H1 (cell line): ENCODE measurements at regions not wholly inside any gene's neighbourhood (a gene's known extent, or its start where the extent isn't known, plus 50 kb on each side); places are given as distances from the start of the nearest gene placed in this dataset.

Experiments used
- CTCF ChIA-PET: fragments of 300-600 bp; sonication (Branson Sonifier 250); formaldehyde crosslinking; loops from one replicate; lab custom pipeline; 2021; ENCODE audit not compliant: partially characterized antibody; lab: Charles Lee
- POLR2A ChIA-PET: fragments of 300-600 bp; sonication (Branson Sonifier 250); formaldehyde crosslinking; loops from one replicate; lab custom pipeline; 2021; ENCODE audit warnings: inconsistent platforms; ENCODE audit not compliant: partially characterized antibody; lab: Charles Lee
- DNase-seq, 2 experiments: peaks; one replicate each; pipeline versions ENCODE4 v3.0.0 to v3.0.0-alpha.2; 2010 to 2022; ENCODE audit warnings: low spot score in 2 of 2, low read depth in 1 of 2, mixed read lengths in 1 of 2
- FAIRE-seq: peaks from 2 replicates; lab custom pipeline; 2011; peaks lifted over from hg19 to GRCh38; lab: Jason Lieb, UNC
- H2AFZ ChIP-seq: 2 replicates; pipeline ENCODE4 v1.8.1; 2012; ENCODE audit warnings: low read length, inconsistent platforms
- H2AK5ac ChIP-seq: 2 replicates; pipeline ENCODE4 v1.6.1; 2013; ENCODE audit warnings: low read depth, low read length
- H2BK120ac ChIP-seq: replicated peaks from 2 replicates; pipeline ENCODE3; 2013; ENCODE audit warnings: low read depth, low read length, inconsistent platforms
- H2BK12ac ChIP-seq: 2 replicates; pipeline ENCODE4 v1.6.1; 2013; ENCODE audit warnings: low read depth, low read length
- H2BK15ac ChIP-seq: 2 replicates; pipeline ENCODE4 v1.6.1; 2013; ENCODE audit warnings: low read length
- H2BK20ac ChIP-seq: 2 replicates; pipeline ENCODE4 v1.6.1; 2013; ENCODE audit warnings: low read length
- H2BK5ac ChIP-seq: 2 replicates; pipeline ENCODE4 v1.6.1; 2013; ENCODE audit warnings: low read depth, low read length
- H3K14ac ChIP-seq: 2 replicates; pipeline ENCODE4 v1.6.1; 2013; ENCODE audit warnings: inconsistent platforms; ENCODE audit not compliant: insufficient read length
- H3K18ac ChIP-seq: 2 replicates; pipeline ENCODE4 v1.6.1; 2013; ENCODE audit warnings: low read length; ENCODE audit errors: extremely low read depth
- H3K23ac ChIP-seq: 2 replicates; pipeline ENCODE4 v1.6.1; 2013; ENCODE audit warnings: inconsistent platforms; ENCODE audit not compliant: insufficient read length
- H3K23me2 ChIP-seq: 2 replicates; pipeline ENCODE4 v1.6.1; 2013; ENCODE audit warnings: low read depth, low read length
- H3K27ac ChIP-seq: 2 replicates; pipeline ENCODE4 v1.6.1; 2011; ENCODE audit warnings: low read depth, low read length, inconsistent platforms
- H3K27me3 ChIP-seq, 4 experiments: replicated peaks in 1 of 4; 1 replicate in 1 of 4; 2 replicates in 3 of 4; pipeline versions ENCODE4 v1.6.1 to v1.8.1; 2011 to 2013; ENCODE audit warnings: low read length in 3 of 4, mild to moderate bottlenecking in 3 of 4, inconsistent platforms in 2 of 4, mixed read lengths in 2 of 4, moderate library complexity in 1 of 4; ENCODE audit not compliant: control insufficient read depth in 3 of 4, insufficient read depth in 3 of 4; ENCODE audit errors: extremely low read depth in 1 of 4
- H3K36me3 ChIP-seq, 4 experiments: 2 replicates each; pipeline versions ENCODE4 v1.6.1 to v1.8.1; 2011 to 2013; ENCODE audit warnings: mild to moderate bottlenecking in 4 of 4, low read length in 3 of 4, moderate library complexity in 2 of 4, control low read depth in 1 of 4, inconsistent platforms in 1 of 4; ENCODE audit not compliant: insufficient read depth in 4 of 4, control insufficient read depth in 2 of 4
- H3K4ac ChIP-seq: replicated peaks from 2 replicates; pipeline ENCODE3; 2013; ENCODE audit warnings: low read length, low read depth, mixed read lengths, inconsistent platforms; ENCODE audit not compliant: insufficient read length
- H3K4me1 ChIP-seq, 4 experiments: replicated peaks in 1 of 4; 1 replicate in 1 of 4; 2 replicates in 3 of 4; pipeline versions ENCODE4 v1.6.1 to v1.8.1; 2011 to 2013; ENCODE audit warnings: low read length in 3 of 4, inconsistent platforms in 2 of 4, mixed read lengths in 1 of 4; ENCODE audit not compliant: insufficient read depth in 4 of 4, control insufficient read depth in 3 of 4
- H3K4me2 ChIP-seq, 2 experiments: 2 replicates each; pipeline versions ENCODE4 v1.6.1 to v1.8.1; 2011 to 2013; ENCODE audit warnings: low read depth in 2 of 2, low read length in 2 of 2, control low read depth in 1 of 2, inconsistent platforms in 1 of 2, mild to moderate bottlenecking in 1 of 2; ENCODE audit not compliant: insufficient read depth in 1 of 2
- H3K4me3 ChIP-seq, 4 experiments: fragments of 200-600, 300-600 bp in 1 of 4; sonication (generic), shearing (Covaris generic), sonication (Bioruptor Twin) in 1 of 4; 2 replicates each; pipeline versions ENCODE4 v1.5.1 to v1.8.1; 2011 to 2016; ENCODE audit warnings: low read length in 4 of 4, low read depth in 3 of 4, control low read depth in 2 of 4, inconsistent platforms in 2 of 4, mild to moderate bottlenecking in 2 of 4, mixed read lengths in 1 of 4, moderate library complexity in 1 of 4; ENCODE audit not compliant: insufficient read depth in 2 of 4; ENCODE audit errors: extremely low read depth in 1 of 4
- H3K56ac ChIP-seq: replicated peaks from 2 replicates; pipeline ENCODE3; 2013; ENCODE audit warnings: low read depth, mild to moderate bottlenecking, mixed read lengths, low read length, inconsistent platforms; ENCODE audit not compliant: insufficient read length
- H3K79me1 ChIP-seq: 2 replicates; pipeline ENCODE4 v1.6.1; 2013; ENCODE audit warnings: low read depth, low read length, control low read depth
- H3K79me2 ChIP-seq, 2 experiments: 2 replicates each; pipeline versions ENCODE4 v1.6.1 to v1.8.1; 2012 to 2013; ENCODE audit warnings: low read length in 2 of 2, mild to moderate bottlenecking in 2 of 2, inconsistent platforms in 1 of 2; ENCODE audit not compliant: insufficient read depth in 2 of 2, control insufficient read depth in 1 of 2
- H3K9ac ChIP-seq, 4 experiments: replicated peaks in 1 of 4; 1 replicate in 1 of 4; 2 replicates in 3 of 4; pipeline versions ENCODE4 v1.6.1 to v1.8.1; 2011 to 2013; ENCODE audit warnings: low read depth in 3 of 4, low read length in 3 of 4, control low read depth in 2 of 4, mild to moderate bottlenecking in 2 of 4, moderate library complexity in 2 of 4, inconsistent platforms in 1 of 4; ENCODE audit errors: extremely low read depth in 1 of 4
- H3K9me3 ChIP-seq, 2 experiments: 2 replicates each; pipeline versions ENCODE4 v1.6.1 to v1.8.1; 2012 to 2013; ENCODE audit warnings: mild to moderate bottlenecking in 2 of 2, moderate library complexity in 2 of 2, control low read depth in 1 of 2, inconsistent platforms in 1 of 2, low read depth in 1 of 2, low read length in 1 of 2, mixed read lengths in 1 of 2; ENCODE audit not compliant: insufficient read depth in 2 of 2
- H4K20me1 ChIP-seq, 2 experiments: replicated peaks in 1 of 2; 2 replicates each; pipeline versions ENCODE3 to v1.8.1; 2011 to 2013; ENCODE audit warnings: inconsistent platforms in 2 of 2, low read length in 2 of 2, mild to moderate bottlenecking in 1 of 2; ENCODE audit not compliant: insufficient read depth in 2 of 2, control insufficient read depth in 1 of 2
- H4K5ac ChIP-seq: 2 replicates; pipeline ENCODE4 v1.6.1; 2013; ENCODE audit warnings: low read length, low read depth, mixed read lengths, inconsistent platforms; ENCODE audit not compliant: insufficient read length
- H4K8ac ChIP-seq: 2 replicates; pipeline ENCODE4 v1.8.0; 2013; ENCODE audit warnings: mild to moderate bottlenecking, moderate library complexity, low read length, inconsistent platforms; ENCODE audit not compliant: insufficient read depth; ENCODE audit errors: extremely low read depth
- H4K91ac ChIP-seq: replicated peaks from 2 replicates; pipeline ENCODE3; 2013; ENCODE audit warnings: low read length, mixed read lengths, inconsistent platforms; ENCODE audit not compliant: insufficient read length
- CEBPB ChIP-seq: IDR thresholded peaks from 2 replicates; pipeline ENCODE4 v1.6.1; 2012; ENCODE audit warnings: low read depth, low read length
- EP300 ChIP-seq, 2 experiments: IDR thresholded peaks; 1 replicate in 1 of 2; 2 replicates in 1 of 2; pipeline ENCODE4 v1.6.1; 2011 to 2012; ENCODE audit warnings: low read depth in 2 of 2, low read length in 2 of 2, mild to moderate bottlenecking in 2 of 2, borderline replicate concordance in 1 of 2, inconsistent platforms in 1 of 2, moderate library complexity in 1 of 2
- WGBS, 2 experiments: shearing (Covaris generic) in 1 of 2; methylation state at CpG; one replicate each; pipeline versions ENCODE4 v1.1.6 to v1.1.7; 2013 to 2015; ENCODE audit warnings: low lambda C conversion rate in 2 of 2, mixed read lengths in 2 of 2, inconsistent platforms in 1 of 2, low coverage in 1 of 2, missing lambda C conversion rate in 1 of 2; ENCODE audit not compliant: insufficient replicate concordance in 2 of 2, insufficient coverage in 1 of 2, insufficient read length in 1 of 2; ENCODE audit errors: extremely low coverage in 1 of 2, missing lambda C conversion rate in 1 of 2; 5-methylcytosine and 5-hydroxymethylcytosine counted together

- H2AK5ac ChIP-seq = no peak overlapping the region
- H4K91ac ChIP-seq = no peak overlapping the region
- no peaks in the 10 kb centered on the region for H3K9me3 ChIP-seq
- no peak overlapping the region for H3K27ac ChIP-seq
- no peak overlapping the region for H3K4ac ChIP-seq
- 87% methylated on average over 3 of the region's 3 CpGs; no CpG with 5 or more reads in 1 of the 2 experiments for WGBS, 2 experiments
- H3K79me1 ChIP-seq = no peaks in the 10 kb centered on the region
- no peak overlapping the region for H3K23ac ChIP-seq
- no peak overlapping the region for H2BK12ac ChIP-seq
- H3K27me3 ChIP-seq = no peaks in the 10 kb centered on the region
- no peak overlapping the region for H2BK15ac ChIP-seq
- no peak overlapping the region for H2BK20ac ChIP-seq
- DNase-seq (no peak), FAIRE-seq (no peak)
- H3K4me2 ChIP-seq = no peak overlapping the region
- peak; percentile 61; the same call in 1 of the 2 replicates for TF ChIP-seq CEBPB
- no peak for TF ChIP-seq EP300 (IDR thresholded peaks at IDR 0.05; ENCODE audit: borderline replicate concordance in 1 of 2, low read depth in 2 of 2, low read length in 2 of 2)
- no peak overlapping the region for H3K4me3 ChIP-seq
- CTCF ChIA-PET = no interaction called here
- peaks cover 0 to 3% (median 0%) of the 10 kb centered on the region in 4 experiments; a peak in 1 of 7 replicates for H3K4me1 ChIP-seq
- no peak overlapping the region for H2AFZ ChIP-seq
- no peak overlapping the region for H4K5ac ChIP-seq
- H3K23me2 ChIP-seq = no peaks in the 10 kb centered on the region
- H3K14ac ChIP-seq = no peak overlapping the region
- no peaks in the 10 kb centered on the region for H3K79me2 ChIP-seq
- H3K56ac ChIP-seq = no peak overlapping the region
- H3K18ac ChIP-seq = no peak overlapping the region
- H2BK5ac ChIP-seq = no peak overlapping the region
- H2BK120ac ChIP-seq = no peak overlapping the region
- H4K8ac ChIP-seq = no peak overlapping the region
- POLR2A ChIA-PET = no interaction called here
- no peaks in the 10 kb centered on the region for H4K20me1 ChIP-seq
- no peak overlapping the region for H3K9ac ChIP-seq
- H3K36me3 ChIP-seq = no peaks in the 10 kb centered on the region
These were observed 1105.7 kb upstream of the SLIT2 start for GRCh38 chr4:19146038-19146437.
